HepG2 (cell line): ENCODE measurements at regions not wholly inside any gene's neighbourhood (a gene's known extent, or its start where the extent isn't known, plus 50 kb on each side); places are given as distances from the start of the nearest gene placed in this dataset.
A peak's percentile ranks its signal among the peaks of the same experiment; 100 is the strongest.

Experiments used
- ATF7 ChIP-seq, 2 experiments: fragments of 450-650 bp in 1 of 2; sonication (generic) in 1 of 2; formaldehyde crosslinking in 1 of 2; IDR thresholded peaks; 2 replicates each; pipeline versions ENCODE4 v1.4.0 to v1.6.1; 2016 to 2020; ENCODE audit warnings: antibody characterized with exemption in 1 of 2, mild to moderate bottlenecking in 1 of 2, missing genetic modification reagents in 1 of 2
- CERS6 ChIP-seq: sonication (generic); formaldehyde crosslinking; IDR thresholded peaks from 2 replicates; pipeline ENCODE4 v1.5.0; 2020; ENCODE audit warnings: missing genetic modification reagents
- HOXA3 ChIP-seq: sonication (generic); formaldehyde crosslinking; IDR thresholded peaks from 2 replicates; pipeline ENCODE4 v1.5.0; 2020; ENCODE audit warnings: missing genetic modification reagents
- MAF1 ChIP-seq: sonication (generic); formaldehyde crosslinking; IDR thresholded peaks from 2 replicates; pipeline ENCODE4 v1.5.0; 2020; ENCODE audit warnings: missing genetic modification reagents, borderline replicate concordance
- MYC ChIP-seq: sonication (generic); formaldehyde crosslinking; IDR thresholded peaks from 2 replicates; pipeline ENCODE4 v1.9.0; 2021; ENCODE audit warnings: missing genetic modification reagents, borderline replicate concordance
- PAX8 ChIP-seq: sonication (generic); formaldehyde crosslinking; IDR thresholded peaks from 2 replicates; pipeline ENCODE4 v1.8.0; 2022; ENCODE audit warnings: mild to moderate bottlenecking, missing genetic modification reagents, borderline replicate concordance
- PBX2 ChIP-seq: IDR thresholded peaks from 2 replicates; pipeline ENCODE4 v1.6.1; 2016; ENCODE audit warnings: control low read depth
- ZBTB40 ChIP-seq, 2 experiments: fragments of 450-650 bp in 1 of 2; sonication (generic) in 1 of 2; formaldehyde crosslinking in 1 of 2; IDR thresholded peaks; 2 replicates each; pipeline versions ENCODE4 v1.6.1 to v1.8.0; 2016 to 2022; ENCODE audit warnings: antibody characterized with exemption in 1 of 2, mild to moderate bottlenecking in 1 of 2, missing genetic modification reagents in 1 of 2
- ZFP37 ChIP-seq: sonication (generic); formaldehyde crosslinking; IDR thresholded peaks from 2 replicates; pipeline ENCODE4 v1.4.0; 2020; ENCODE audit warnings: missing genetic modification reagents, borderline replicate concordance
- ZFP91 ChIP-seq: sonication (generic); formaldehyde crosslinking; IDR thresholded peaks from 2 replicates; pipeline ENCODE4 v1.9.0; 2022; ENCODE audit warnings: missing genetic modification reagents, mild to moderate bottlenecking, borderline replicate concordance
- ZNF740 ChIP-seq: sonication (generic); formaldehyde crosslinking; IDR thresholded peaks from 2 replicates; pipeline ENCODE4 v1.4.0; 2020; ENCODE audit warnings: missing genetic modification reagents
- ZNF841 ChIP-seq: sonication (generic); formaldehyde crosslinking; IDR thresholded peaks from 2 replicates; pipeline ENCODE4 v1.8.1; 2023; ENCODE audit warnings: missing genetic modification reagents, borderline replicate concordance

- TF ChIP-seq ZBTB40 (IDR thresholded peaks at IDR 0.05) (no peak), ZBTB40 (CRISPR knock-in tag; IDR thresholded peaks at IDR 0.05) (no peak), MYC (CRISPR knock-in tag) (0 out of 2 replicates have a peak, but pooled peaks have one; percentile 12), ZFP37 (CRISPR knock-in tag) (no peak), ZNF841 (no peak), MAF1 (CRISPR knock-in tag) (no peak), HOXA3 (peak; percentile 63; the same call in 1 of the 2 replicates), CERS6 (CRISPR knock-in tag) (no peak), PBX2 (peak; percentile 8; the same call in 1 of the 2 replicates), ZNF740 (CRISPR knock-in tag) (no peak), ATF7 (IDR thresholded peaks at IDR 0.05) (no peak), ATF7 (CRISPR knock-in tag; IDR thresholded peaks at IDR 0.05) (peak; percentile 62; the same call in 1 of the 2 replicates), PAX8 (CRISPR knock-in tag) (no peak), ZFP91 (0 out of 2 replicates have a peak, but pooled peaks have one; percentile 37)
Measured at GRCh38 chr6:137697267-137697938, 169.7 kb upstream of the TNFAIP3 start (continued).
